OCI-LY7 (cell line): ENCODE measurements at regions not wholly inside any gene's neighbourhood (a gene's known extent, or its start where the extent isn't known, plus 50 kb on each side); places are given as distances from the start of the nearest gene placed in this dataset.

Experiments
- BruUV-seq: library from RNA; stranded (reverse); fragments of 400-500 nt; replicated peaks from 2 replicates; lab custom pipeline; 2021; lab: Mats Ljungman, UMichigan
- CTCF ChIA-PET: fragments of 300-600 bp; sonication (Branson Sonifier 250); formaldehyde crosslinking; loops from one replicate; lab custom pipeline; 2022; ENCODE audit warnings: antibody characterized with exemption; ENCODE audit not compliant: unreplicated experiment; lab: Charles Lee
- POLR2A ChIA-PET: fragments of 300-600 bp; sonication (Branson Sonifier 250); formaldehyde crosslinking; loops from one replicate; lab custom pipeline; 2022; ENCODE audit warnings: antibody characterized with exemption; lab: Charles Lee
- DNase-seq: peaks from one replicate; pipeline ENCODE4 v3.0.0-alpha.2; 2015; ENCODE audit warnings: low spot score
- H2AFZ ChIP-seq: fragments of 200-600 bp; sonication (generic), shearing (Covaris generic); 2 replicates; pipeline ENCODE4 v1.6.1; 2014; ENCODE audit warnings: mild to moderate bottlenecking, antibody characterized with exemption, low read length, moderate library complexity
- H3K27ac ChIP-seq: fragments of 200-600 bp; sonication (generic); 2 replicates; pipeline ENCODE4 v1.5.1; 2014; ENCODE audit warnings: mixed run types, low read depth, mild to moderate bottlenecking, moderate library complexity, low read length, inconsistent platforms; ENCODE audit not compliant: poor library complexity, severe bottlenecking
- H3K36me3 ChIP-seq: fragments of 200-600 bp; sonication (generic); 2 replicates; pipeline ENCODE4 v1.6.1; 2014; ENCODE audit warnings: mild to moderate bottlenecking, antibody characterized with exemption, low read length, moderate library complexity, mixed read lengths; ENCODE audit not compliant: insufficient read depth
- H3K4me1 ChIP-seq: fragments of 200-600 bp; sonication (generic); 2 replicates; pipeline ENCODE4 v1.5.1; 2014; ENCODE audit warnings: mild to moderate bottlenecking, low read length; ENCODE audit not compliant: insufficient read depth, poor library complexity, severe bottlenecking
- H3K4me2 ChIP-seq: fragments of 200-600 bp; sonication (generic); 2 replicates; pipeline ENCODE4 v1.6.1; 2014; ENCODE audit warnings: mild to moderate bottlenecking, low read length
- H3K4me3 ChIP-seq: fragments of 200-600 bp; sonication (generic); 2 replicates; pipeline ENCODE4 v1.5.1; 2014; ENCODE audit warnings: mild to moderate bottlenecking, low read depth, low read length; ENCODE audit not compliant: poor library complexity, severe bottlenecking
- H3K79me2 ChIP-seq: fragments of 200-600 bp; sonication (generic); 2 replicates; pipeline ENCODE4 v1.6.1; 2016; ENCODE audit warnings: low read depth, mild to moderate bottlenecking, low read length, moderate library complexity, mixed read lengths; ENCODE audit not compliant: insufficient read depth
- H3K9me2 ChIP-seq: fragments of 200-600 bp; sonication (generic); 2 replicates; pipeline ENCODE4 v1.6.1; 2016; ENCODE audit warnings: mild to moderate bottlenecking, low read length, mixed read lengths; ENCODE audit not compliant: insufficient read depth
- H3K9me3 ChIP-seq: fragments of 200-600 bp; sonication (generic); 2 replicates; pipeline ENCODE4 v1.6.1; 2014; ENCODE audit warnings: mild to moderate bottlenecking, mixed run types, low read length, mixed read lengths
- H4K20me1 ChIP-seq: fragments of 200-600 bp; sonication (generic); 2 replicates; pipeline ENCODE4 v1.6.1; 2014; ENCODE audit warnings: mild to moderate bottlenecking, antibody characterized with exemption, low read length, moderate library complexity, mixed read lengths; ENCODE audit not compliant: insufficient read depth
- CTCF ChIP-seq: fragments of 200-600 bp; sonication (generic); conservative IDR thresholded peaks from 2 replicates; pipeline ENCODE4 v1.5.1; 2014; ENCODE audit warnings: mild to moderate bottlenecking, antibody characterized with exemption, low read length, moderate library complexity, mixed read lengths
- EZH2phosphoT487 ChIP-seq: fragments of 200-600 bp; sonication (generic); IDR thresholded peaks from 2 replicates; pipeline ENCODE4 v1.6.1; 2018; ENCODE audit warnings: low read depth, borderline replicate concordance, mild to moderate bottlenecking, mixed run types, antibody characterized with exemption, low read length, moderate library complexity, mixed read lengths
- intact Hi-C: fragments of 100-400 bp; cut with micrococcal nuclease; formaldehyde crosslinking; loops from one replicate; pipeline ENCODE4 v1.10.0; 2022; ENCODE audit not compliant: unreplicated experiment

DNA sequence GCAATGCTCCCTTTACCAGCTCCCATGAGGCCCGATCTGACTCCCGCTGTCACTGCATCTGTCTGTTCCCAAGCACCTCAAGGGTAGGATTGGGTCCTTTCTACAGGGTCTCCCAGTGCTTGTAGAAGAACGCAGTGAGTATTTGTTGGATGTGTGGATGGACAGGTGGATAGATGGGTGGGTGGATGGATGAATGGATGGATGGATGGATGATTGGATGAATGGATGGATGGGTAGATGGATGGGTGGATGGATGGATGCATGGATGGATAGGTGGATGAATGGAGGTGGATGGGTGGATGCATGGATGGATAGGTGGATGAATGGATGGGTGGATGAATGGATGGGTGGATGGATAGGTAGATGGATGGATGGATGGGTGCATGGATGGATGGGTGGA is 91.6 kb downstream of the HS1BP3 start:
- Histone ChIP-seq H3K4me3 (no peak overlapping the region), H3K9me3 (no peaks in the 10 kb centered on the region), H3K27ac (no peak overlapping the region), H4K20me1 (no peaks in the 10 kb centered on the region), H3K4me1 (no peaks in the 10 kb centered on the region), H3K4me2 (no peak overlapping the region), H2AFZ (no peak overlapping the region), H3K79me2 (no peaks in the 10 kb centered on the region), H3K36me3 (no peaks in the 10 kb centered on the region), H3K9me2 (no peaks in the 10 kb centered on the region)
- BruUV-seq, result no TSS peak
- ChIA-PET CTCF (no interaction called here), POLR2A (no interaction called here)
- no peak for TF ChIP-seq EZH2phosphoT487
- no peak for TF ChIP-seq CTCF
- DNase-seq, result no peak
- intact Hi-C loops, result no loop called here

- BruUV-seq, result no TSS peak
- no peak overlapping the region for H3K27ac ChIP-seq
Measured at GRCh38 chr2:20560011-20560410, 90.9 kb downstream of the HS1BP3 start.

More at GRCh38 chr2:20560011-20560410, 90.9 kb downstream of the HS1BP3 start:
- Histone ChIP-seq H3K4me1 (no peaks in the 10 kb centered on the region), H3K36me3 (no peaks in the 10 kb centered on the region), H3K4me3 (no peak overlapping the region), H3K4me2 (no peak overlapping the region), H3K79me2 (no peaks in the 10 kb centered on the region), H3K9me2 (no peaks in the 10 kb centered on the region), H3K9me3 (no peaks in the 10 kb centered on the region), H4K20me1 (no peaks in the 10 kb centered on the region), H2AFZ (no peak overlapping the region)
- TF ChIP-seq EZH2phosphoT487 (no peak), CTCF (no peak)
- CTCF ChIA-PET, result no interaction called here
- DNase-seq, result no peak
- POLR2A ChIA-PET, result no interaction called here
- intact Hi-C loops, result no loop called here
